ENCODE measurements at regions not wholly inside any gene's neighbourhood (a gene's known extent, or its start where the extent isn't known, plus 50 kb on each side); places are given as distances from the start of the nearest gene placed in this dataset.

- Histone ChIP-seq H3K36me3 (ENCODE audit: control insufficient read depth, insufficient read depth, low read length) (no peaks in the 10 kb centered on the region), H3K4me2 (ENCODE audit: extremely low read depth, insufficient read depth, low read length) (no peak overlapping the region), H3K9ac (ENCODE audit: insufficient read depth, low read length) (no peak overlapping the region), H3K27me3 (ENCODE audit: control insufficient read depth, insufficient read depth, low read length) (no peaks in the 10 kb centered on the region), H3K27ac (ENCODE audit: insufficient read depth, low read length) (no peak overlapping the region), H2AFZ (ENCODE audit: low read length) (no peak overlapping the region), H4K20me1 (ENCODE audit: control insufficient read depth, extremely low read depth, insufficient read depth, low read length) (no peaks in the 10 kb centered on the region), H3K9me3 (ENCODE audit: control insufficient read depth, insufficient read depth, low read depth, low read length) (no peaks in the 10 kb centered on the region), H3K4me1 (ENCODE audit: control insufficient read depth, extremely low read depth, insufficient read depth, low read length) (no peaks in the 10 kb centered on the region), H3K4me3 (replicated peaks in 1 of 4; ENCODE audit: control extremely low read depth in 1 of 4, insufficient read depth in 1 of 4, low read depth in 3 of 4, low read length in 4 of 4) (no peak overlapping the region), H3K79me2 (ENCODE audit: control insufficient read depth, insufficient read depth, low read length) (no peaks in the 10 kb centered on the region)
- TF ChIP-seq EZH2 (IDR thresholded peaks at IDR 0.05; ENCODE audit: low read length, missing control alignments) = no peak
- TF ChIP-seq CTCF (conservative IDR thresholded peaks at IDR 0.05 in 1 of 2, IDR thresholded peaks at IDR 0.05 in 1 of 2; ENCODE audit: low read depth in 1 of 2, low read length in 2 of 2) = no peak
- peak in 1 of 2 donors; percentile 90 for DNase-seq (ENCODE audit: low read depth in 2 of 2)
Measured at GRCh38 chr1:57845041-57845440, 421.2 kb upstream of the DAB1 start.

- no peak overlapping the region for H3K9ac ChIP-seq (ENCODE audit: insufficient read depth, low read length)
- H3K4me3 ChIP-seq (replicated peaks in 1 of 4; ENCODE audit: control extremely low read depth in 1 of 4, insufficient read depth in 1 of 4, low read depth in 3 of 4, low read length in 4 of 4) = no peak overlapping the region
- H3K79me2 ChIP-seq (ENCODE audit: control insufficient read depth, insufficient read depth, low read length) = no peaks in the 10 kb centered on the region
- H3K27me3 ChIP-seq (ENCODE audit: control insufficient read depth, insufficient read depth, low read length) = no peaks in the 10 kb centered on the region
- H3K4me2 ChIP-seq (ENCODE audit: extremely low read depth, insufficient read depth, low read length) = no peak overlapping the region
- no peak overlapping the region for H3K27ac ChIP-seq (ENCODE audit: insufficient read depth, low read length)
- H3K36me3 ChIP-seq (ENCODE audit: control insufficient read depth, insufficient read depth, low read length) = no peaks in the 10 kb centered on the region
- H3K4me1 ChIP-seq (ENCODE audit: control insufficient read depth, extremely low read depth, insufficient read depth, low read length) = no peaks in the 10 kb centered on the region
- TF ChIP-seq CTCF (conservative IDR thresholded peaks at IDR 0.05 in 1 of 2, IDR thresholded peaks at IDR 0.05 in 1 of 2; ENCODE audit: low read depth in 1 of 2, low read length in 2 of 2) (no peak), EZH2 (IDR thresholded peaks at IDR 0.05; ENCODE audit: low read length, missing control alignments) (no peak)
- no peaks in the 10 kb centered on the region for H4K20me1 ChIP-seq (ENCODE audit: control insufficient read depth, extremely low read depth, insufficient read depth, low read length)
- no peak for DNase-seq (ENCODE audit: low read depth in 2 of 2)
- no peaks in the 10 kb centered on the region for H3K9me3 ChIP-seq (ENCODE audit: control insufficient read depth, insufficient read depth, low read depth, low read length)
- H2AFZ ChIP-seq (ENCODE audit: low read length) = no peak overlapping the region
Measured at GRCh38 chr1:57844382-57844980, 420.6 kb upstream of the DAB1 start.

- no peaks in the 10 kb centered on the region for H3K4me1 ChIP-seq (ENCODE audit: control insufficient read depth, extremely low read depth, insufficient read depth, low read length)
- no peaks in the 10 kb centered on the region for H4K20me1 ChIP-seq (ENCODE audit: control insufficient read depth, extremely low read depth, insufficient read depth, low read length)
- no peaks in the 10 kb centered on the region for H3K79me2 ChIP-seq (ENCODE audit: control insufficient read depth, insufficient read depth, low read length)
- H3K36me3 ChIP-seq (ENCODE audit: control insufficient read depth, insufficient read depth, low read length) = no peaks in the 10 kb centered on the region
- no peak overlapping the region for H3K4me3 ChIP-seq (replicated peaks in 1 of 4; ENCODE audit: control extremely low read depth in 1 of 4, insufficient read depth in 1 of 4, low read depth in 3 of 4, low read length in 4 of 4)
- TF ChIP-seq CTCF (conservative IDR thresholded peaks at IDR 0.05 in 1 of 2, IDR thresholded peaks at IDR 0.05 in 1 of 2; ENCODE audit: low read depth in 1 of 2, low read length in 2 of 2) = no peak
- TF ChIP-seq EZH2 (IDR thresholded peaks at IDR 0.05; ENCODE audit: low read length, missing control alignments) = no peak
- DNase-seq (ENCODE audit: low read depth in 2 of 2) = peak; percentile 63 to 92
- H3K27me3 ChIP-seq (ENCODE audit: control insufficient read depth, insufficient read depth, low read length) = no peaks in the 10 kb centered on the region
- no peak overlapping the region for H3K27ac ChIP-seq (ENCODE audit: insufficient read depth, low read length)
- no peak overlapping the region for H2AFZ ChIP-seq (ENCODE audit: low read length)
- no peak overlapping the region for H3K4me2 ChIP-seq (ENCODE audit: extremely low read depth, insufficient read depth, low read length)
- no peaks in the 10 kb centered on the region for H3K9me3 ChIP-seq (ENCODE audit: control insufficient read depth, insufficient read depth, low read depth, low read length)
- no peak overlapping the region for H3K9ac ChIP-seq (ENCODE audit: insufficient read depth, low read length)
Measured at GRCh38 chr1:57843760-57844159, 419.9 kb upstream of the DAB1 start.
